H1 (cell line): ENCODE measurements at regions not wholly inside any gene's neighbourhood (a gene's known extent, or its start where the extent isn't known, plus 50 kb on each side); places are given as distances from the start of the nearest gene placed in this dataset.

Source experiments
- CTCF ChIA-PET: fragments of 300-600 bp; sonication (Branson Sonifier 250); formaldehyde crosslinking; loops from one replicate; lab custom pipeline; 2021; ENCODE audit not compliant: partially characterized antibody; lab: Charles Lee
- POLR2A ChIA-PET: fragments of 300-600 bp; sonication (Branson Sonifier 250); formaldehyde crosslinking; loops from one replicate; lab custom pipeline; 2021; ENCODE audit warnings: inconsistent platforms; ENCODE audit not compliant: partially characterized antibody; lab: Charles Lee
- DNase-seq, 2 experiments: peaks; one replicate each; pipeline versions ENCODE4 v3.0.0 to v3.0.0-alpha.2; 2010 to 2022; ENCODE audit warnings: low spot score in 2 of 2, low read depth in 1 of 2, mixed read lengths in 1 of 2
- FAIRE-seq: peaks from 2 replicates; lab custom pipeline; 2011; peaks lifted over from hg19 to GRCh38; lab: Jason Lieb, UNC
- H2AFZ ChIP-seq: 2 replicates; pipeline ENCODE4 v1.8.1; 2012; ENCODE audit warnings: low read length, inconsistent platforms
- H2AK5ac ChIP-seq: 2 replicates; pipeline ENCODE4 v1.6.1; 2013; ENCODE audit warnings: low read depth, low read length
- H2BK120ac ChIP-seq: replicated peaks from 2 replicates; pipeline ENCODE3; 2013; ENCODE audit warnings: low read depth, low read length, inconsistent platforms
- H2BK12ac ChIP-seq: 2 replicates; pipeline ENCODE4 v1.6.1; 2013; ENCODE audit warnings: low read depth, low read length
- H2BK15ac ChIP-seq: 2 replicates; pipeline ENCODE4 v1.6.1; 2013; ENCODE audit warnings: low read length
- H2BK20ac ChIP-seq: 2 replicates; pipeline ENCODE4 v1.6.1; 2013; ENCODE audit warnings: low read length
- H2BK5ac ChIP-seq: 2 replicates; pipeline ENCODE4 v1.6.1; 2013; ENCODE audit warnings: low read depth, low read length
- H3K14ac ChIP-seq: 2 replicates; pipeline ENCODE4 v1.6.1; 2013; ENCODE audit warnings: inconsistent platforms; ENCODE audit not compliant: insufficient read length
- H3K18ac ChIP-seq: 2 replicates; pipeline ENCODE4 v1.6.1; 2013; ENCODE audit warnings: low read length; ENCODE audit errors: extremely low read depth
- H3K23ac ChIP-seq: 2 replicates; pipeline ENCODE4 v1.6.1; 2013; ENCODE audit warnings: inconsistent platforms; ENCODE audit not compliant: insufficient read length
- H3K23me2 ChIP-seq: 2 replicates; pipeline ENCODE4 v1.6.1; 2013; ENCODE audit warnings: low read depth, low read length
- H3K27ac ChIP-seq: 2 replicates; pipeline ENCODE4 v1.6.1; 2011; ENCODE audit warnings: low read depth, low read length, inconsistent platforms
- H3K27me3 ChIP-seq, 4 experiments: replicated peaks in 1 of 4; 1 replicate in 1 of 4; 2 replicates in 3 of 4; pipeline versions ENCODE4 v1.6.1 to v1.8.1; 2011 to 2013; ENCODE audit warnings: low read length in 3 of 4, mild to moderate bottlenecking in 3 of 4, inconsistent platforms in 2 of 4, mixed read lengths in 2 of 4, moderate library complexity in 1 of 4; ENCODE audit not compliant: control insufficient read depth in 3 of 4, insufficient read depth in 3 of 4; ENCODE audit errors: extremely low read depth in 1 of 4
- H3K36me3 ChIP-seq, 4 experiments: 2 replicates each; pipeline versions ENCODE4 v1.6.1 to v1.8.1; 2011 to 2013; ENCODE audit warnings: mild to moderate bottlenecking in 4 of 4, low read length in 3 of 4, moderate library complexity in 2 of 4, control low read depth in 1 of 4, inconsistent platforms in 1 of 4; ENCODE audit not compliant: insufficient read depth in 4 of 4, control insufficient read depth in 2 of 4
- H3K4ac ChIP-seq: replicated peaks from 2 replicates; pipeline ENCODE3; 2013; ENCODE audit warnings: low read length, low read depth, mixed read lengths, inconsistent platforms; ENCODE audit not compliant: insufficient read length
- H3K4me1 ChIP-seq, 4 experiments: replicated peaks in 1 of 4; 1 replicate in 1 of 4; 2 replicates in 3 of 4; pipeline versions ENCODE4 v1.6.1 to v1.8.1; 2011 to 2013; ENCODE audit warnings: low read length in 3 of 4, inconsistent platforms in 2 of 4, mixed read lengths in 1 of 4; ENCODE audit not compliant: insufficient read depth in 4 of 4, control insufficient read depth in 3 of 4
- H3K4me2 ChIP-seq, 2 experiments: 2 replicates each; pipeline versions ENCODE4 v1.6.1 to v1.8.1; 2011 to 2013; ENCODE audit warnings: low read depth in 2 of 2, low read length in 2 of 2, control low read depth in 1 of 2, inconsistent platforms in 1 of 2, mild to moderate bottlenecking in 1 of 2; ENCODE audit not compliant: insufficient read depth in 1 of 2
- H3K4me3 ChIP-seq, 4 experiments: fragments of 200-600, 300-600 bp in 1 of 4; sonication (generic), shearing (Covaris generic), sonication (Bioruptor Twin) in 1 of 4; 2 replicates each; pipeline versions ENCODE4 v1.5.1 to v1.8.1; 2011 to 2016; ENCODE audit warnings: low read length in 4 of 4, low read depth in 3 of 4, control low read depth in 2 of 4, inconsistent platforms in 2 of 4, mild to moderate bottlenecking in 2 of 4, mixed read lengths in 1 of 4, moderate library complexity in 1 of 4; ENCODE audit not compliant: insufficient read depth in 2 of 4; ENCODE audit errors: extremely low read depth in 1 of 4
- H3K56ac ChIP-seq: replicated peaks from 2 replicates; pipeline ENCODE3; 2013; ENCODE audit warnings: low read depth, mild to moderate bottlenecking, mixed read lengths, low read length, inconsistent platforms; ENCODE audit not compliant: insufficient read length
- H3K79me1 ChIP-seq: 2 replicates; pipeline ENCODE4 v1.6.1; 2013; ENCODE audit warnings: low read depth, low read length, control low read depth
- H3K79me2 ChIP-seq, 2 experiments: 2 replicates each; pipeline versions ENCODE4 v1.6.1 to v1.8.1; 2012 to 2013; ENCODE audit warnings: low read length in 2 of 2, mild to moderate bottlenecking in 2 of 2, inconsistent platforms in 1 of 2; ENCODE audit not compliant: insufficient read depth in 2 of 2, control insufficient read depth in 1 of 2
- H3K9ac ChIP-seq, 4 experiments: replicated peaks in 1 of 4; 1 replicate in 1 of 4; 2 replicates in 3 of 4; pipeline versions ENCODE4 v1.6.1 to v1.8.1; 2011 to 2013; ENCODE audit warnings: low read depth in 3 of 4, low read length in 3 of 4, control low read depth in 2 of 4, mild to moderate bottlenecking in 2 of 4, moderate library complexity in 2 of 4, inconsistent platforms in 1 of 4; ENCODE audit errors: extremely low read depth in 1 of 4
- H3K9me3 ChIP-seq, 2 experiments: 2 replicates each; pipeline versions ENCODE4 v1.6.1 to v1.8.1; 2012 to 2013; ENCODE audit warnings: mild to moderate bottlenecking in 2 of 2, moderate library complexity in 2 of 2, control low read depth in 1 of 2, inconsistent platforms in 1 of 2, low read depth in 1 of 2, low read length in 1 of 2, mixed read lengths in 1 of 2; ENCODE audit not compliant: insufficient read depth in 2 of 2
- H4K20me1 ChIP-seq, 2 experiments: replicated peaks in 1 of 2; 2 replicates each; pipeline versions ENCODE3 to v1.8.1; 2011 to 2013; ENCODE audit warnings: inconsistent platforms in 2 of 2, low read length in 2 of 2, mild to moderate bottlenecking in 1 of 2; ENCODE audit not compliant: insufficient read depth in 2 of 2, control insufficient read depth in 1 of 2
- H4K5ac ChIP-seq: 2 replicates; pipeline ENCODE4 v1.6.1; 2013; ENCODE audit warnings: low read length, low read depth, mixed read lengths, inconsistent platforms; ENCODE audit not compliant: insufficient read length
- H4K8ac ChIP-seq: 2 replicates; pipeline ENCODE4 v1.8.0; 2013; ENCODE audit warnings: mild to moderate bottlenecking, moderate library complexity, low read length, inconsistent platforms; ENCODE audit not compliant: insufficient read depth; ENCODE audit errors: extremely low read depth
- H4K91ac ChIP-seq: replicated peaks from 2 replicates; pipeline ENCODE3; 2013; ENCODE audit warnings: low read length, mixed read lengths, inconsistent platforms; ENCODE audit not compliant: insufficient read length
- EZH2 ChIP-seq: fragments of 200-600 bp; sonication (generic); IDR thresholded peaks from 2 replicates; pipeline ENCODE4 v1.7.1; 2012; ENCODE audit warnings: low read depth, mild to moderate bottlenecking, moderate library complexity, low read length, inconsistent platforms; ENCODE audit not compliant: severe bottlenecking
- JUND ChIP-seq: IDR thresholded peaks from 2 replicates; pipeline ENCODE4 v1.6.1; 2011; ENCODE audit warnings: mild to moderate bottlenecking, improper control_type of control experiment, low read length
- NANOG ChIP-seq: IDR thresholded peaks from 2 replicates; pipeline ENCODE4 v1.6.1; 2011; ENCODE audit warnings: low read length, low read depth, mild to moderate bottlenecking, inconsistent platforms; ENCODE audit not compliant: insufficient read depth, poor library complexity, severe bottlenecking
- PHF8 ChIP-seq: fragments of 200-600 bp; sonication (generic); conservative IDR thresholded peaks from 2 replicates; pipeline ENCODE4 v1.7.1; 2012; ENCODE audit warnings: low read depth, mild to moderate bottlenecking, inconsistent platforms, low read length, moderate library complexity
- RFX5 ChIP-seq: IDR thresholded peaks from 2 replicates; pipeline ENCODE4 v1.6.1; 2011; ENCODE audit warnings: low read depth, low read length, improper control_type of control experiment, borderline replicate concordance
- SAP30 ChIP-seq: fragments of 300-600 bp; sonication (generic); IDR thresholded peaks from 2 replicates; pipeline ENCODE4 v1.7.1; 2012; ENCODE audit warnings: low read length, moderate library complexity, mild to moderate bottlenecking, inconsistent platforms; ENCODE audit not compliant: insufficient read depth, insufficient replicate concordance
- SIX5 ChIP-seq: IDR thresholded peaks from 2 replicates; pipeline ENCODE4 v1.6.1; 2011; ENCODE audit warnings: mild to moderate bottlenecking, low read depth, low read length
- SUZ12 ChIP-seq: fragments of 200-600 bp; sonication (generic); IDR thresholded peaks from 2 replicates; pipeline ENCODE4 v1.6.1; 2012; ENCODE audit warnings: mild to moderate bottlenecking, inconsistent platforms, low read length, moderate library complexity, mixed read lengths
- TBP ChIP-seq: IDR thresholded peaks from 2 replicates; pipeline ENCODE4 v1.6.1; 2011; ENCODE audit warnings: low read depth, low read length, improper control_type of control experiment
- TEAD4 ChIP-seq: IDR thresholded peaks from 2 replicates; pipeline ENCODE4 v1.6.1; 2012; ENCODE audit warnings: low read depth, low read length, inconsistent platforms, mixed read lengths
- YY1 ChIP-seq: IDR thresholded peaks from 2 replicates; pipeline ENCODE4 v1.6.1; 2011; ENCODE audit warnings: low read depth, mild to moderate bottlenecking, low read length
- WGBS, 2 experiments: shearing (Covaris generic) in 1 of 2; methylation state at CpG; one replicate each; pipeline versions ENCODE4 v1.1.6 to v1.1.7; 2013 to 2015; ENCODE audit warnings: low lambda C conversion rate in 2 of 2, mixed read lengths in 2 of 2, inconsistent platforms in 1 of 2, low coverage in 1 of 2, missing lambda C conversion rate in 1 of 2; ENCODE audit not compliant: insufficient replicate concordance in 2 of 2, insufficient coverage in 1 of 2, insufficient read length in 1 of 2; ENCODE audit errors: extremely low coverage in 1 of 2, missing lambda C conversion rate in 1 of 2; 5-methylcytosine and 5-hydroxymethylcytosine counted together
- TF ChIP-seq, protein P1 (sequence below): IDR thresholded peaks from 2 replicates; pipeline ENCODE4 v1.6.1; 2012; ENCODE audit warnings: inconsistent platforms
- TF ChIP-seq, protein P2 (sequence below): IDR thresholded peaks from 2 replicates; pipeline ENCODE4 v1.6.1; 2012; ENCODE audit warnings: inconsistent platforms

DNA sequence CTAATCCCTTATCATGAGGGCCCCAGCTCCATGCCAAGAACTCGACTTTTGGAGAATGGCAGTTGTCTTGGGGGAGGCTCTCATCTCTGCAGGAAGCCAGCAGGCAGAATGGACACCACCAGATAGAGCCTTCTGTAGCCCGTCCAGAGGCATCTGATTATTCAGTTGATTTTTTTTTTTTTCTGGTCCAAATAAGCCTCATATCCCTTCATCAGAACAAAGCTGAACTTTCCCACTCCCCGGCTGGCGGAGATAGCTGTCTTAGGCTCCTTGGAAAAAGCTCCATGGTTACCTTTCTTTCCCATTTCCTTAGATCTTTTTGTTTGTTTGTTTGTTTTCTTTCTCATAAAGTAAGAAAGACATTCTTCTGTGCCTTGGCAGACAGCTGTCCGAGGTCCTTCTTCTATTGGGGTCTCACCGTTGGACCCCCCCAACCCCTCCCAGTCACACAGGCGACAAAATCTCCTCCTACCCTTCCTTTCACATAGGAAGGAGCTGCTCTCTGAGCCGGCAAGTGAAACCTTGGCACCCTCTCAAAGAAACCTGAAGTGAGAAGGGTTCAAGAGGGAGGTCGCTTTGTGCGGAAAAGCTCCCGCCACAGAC is 278.5 kb downstream of the RPS6KC1 start:
- Histone ChIP-seq H3K9ac (no peak overlapping the region), H3K18ac (no peak overlapping the region), H2BK5ac (no peak overlapping the region), H3K23ac (no peak overlapping the region), H3K27ac (no peak overlapping the region), H3K79me2 (no peaks in the 10 kb centered on the region), H4K8ac (no peak overlapping the region), H3K4me3 (no peak overlapping the region), H3K14ac (no peak overlapping the region), H2BK15ac (no peak overlapping the region), H3K9me3 (no peaks in the 10 kb centered on the region), H3K36me3 (no peaks in the 10 kb centered on the region), H2BK120ac (no peak overlapping the region), H2BK20ac (no peak overlapping the region), H3K4me2 (no peak overlapping the region), H2AK5ac (no peak overlapping the region), H3K79me1 (no peaks in the 10 kb centered on the region), H3K27me3 (no peaks in the 10 kb centered on the region), H3K4me1 (no peaks in the 10 kb centered on the region; a peak in 1 of 7 replicates), H4K91ac (no peak overlapping the region), H3K23me2 (no peaks in the 10 kb centered on the region), H4K20me1 (no peaks in the 10 kb centered on the region), H2BK12ac (no peak overlapping the region), H2AFZ (no peak overlapping the region), H3K56ac (no peak overlapping the region), H3K4ac (no peak overlapping the region), H4K5ac (no peak overlapping the region)
- ChIA-PET POLR2A (no interaction called here), CTCF (interaction anchor here (0.9 to 1.8 kb wide), 4 partner anchors 9 to 32 kb away, joined by 3 to 4 read pairs (median 3); no protein-coding TSS in a partner anchor)
- no peak for FAIRE-seq
- no peak for TF ChIP-seq SIX5
- TF ChIP-seq, protein P1, sequence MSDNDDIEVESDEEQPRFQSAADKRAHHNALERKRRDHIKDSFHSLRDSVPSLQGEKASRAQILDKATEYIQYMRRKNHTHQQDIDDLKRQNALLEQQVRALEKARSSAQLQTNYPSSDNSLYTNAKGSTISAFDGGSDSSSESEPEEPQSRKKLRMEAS, result no peak
- TF ChIP-seq TEAD4, result no peak
- TF ChIP-seq JUND, result no peak
- no peak for TF ChIP-seq EZH2
- TF ChIP-seq SUZ12, result no peak
- no peak for TF ChIP-seq SAP30
- no peak for TF ChIP-seq RFX5
- TF ChIP-seq PHF8, result no peak
- TF ChIP-seq TBP, result no peak
- no peak for TF ChIP-seq YY1
- no peak for TF ChIP-seq NANOG
- TF ChIP-seq, protein P2, sequence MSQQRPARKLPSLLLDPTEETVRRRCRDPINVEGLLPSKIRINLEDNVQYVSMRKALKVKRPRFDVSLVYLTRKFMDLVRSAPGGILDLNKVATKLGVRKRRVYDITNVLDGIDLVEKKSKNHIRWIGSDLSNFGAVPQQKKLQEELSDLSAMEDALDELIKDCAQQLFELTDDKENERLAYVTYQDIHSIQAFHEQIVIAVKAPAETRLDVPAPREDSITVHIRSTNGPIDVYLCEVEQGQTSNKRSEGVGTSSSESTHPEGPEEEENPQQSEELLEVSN, result no peak
- WGBS, 2 experiments, result 97% methylated on average over 11 of the region's 11 CpGs; no CpG with 5 or more reads in 1 of the 2 experiments
- DNase-seq, result no peak
